ENCODE measurements at regions not wholly inside any gene's neighbourhood (a gene's known extent, or its start where the extent isn't known, plus 50 kb on each side); places are given as distances from the start of the nearest gene placed in this dataset.
"Not testable (repeated sequence)": the region's sequence is repeated elsewhere in the genome, so short reads cannot be mapped to it uniquely, and the experiment has no call there.

DNA sequence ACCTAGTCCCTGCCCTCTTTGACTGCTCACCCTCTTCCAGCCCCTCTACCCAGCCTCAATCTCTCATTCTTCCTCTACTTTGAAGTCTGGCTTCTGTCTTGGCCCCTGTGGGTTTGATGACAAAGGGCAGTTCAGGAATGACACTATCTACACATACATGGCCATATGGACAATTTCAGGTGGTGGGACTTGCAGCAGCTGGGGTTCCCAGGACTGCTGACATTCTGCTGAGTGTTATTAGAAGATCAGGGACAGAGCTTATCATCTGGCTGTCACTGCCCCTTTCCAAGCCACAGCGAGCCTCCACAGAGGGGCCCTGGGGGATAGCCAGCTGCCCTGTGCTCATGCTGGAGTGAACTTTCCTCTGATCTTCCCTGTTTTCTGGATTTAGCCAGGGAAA, 97.4 kb upstream of the IPO9 start:
- Mint-ChIP-seq H3K4me3 (ENCODE audit: unreplicated experiment) (peak overlapping the region; percentile 60), H3K9me3 (ENCODE audit: unreplicated experiment) (peaks cover 33% of the 10 kb centered on the region), H3K36me3 (ENCODE audit: unreplicated experiment) (peaks cover 13% of the 10 kb centered on the region), H3K27ac (ENCODE audit: unreplicated experiment) (peak overlapping the region; percentile 94), H3K27me3 (ENCODE audit: unreplicated experiment) (peaks cover 14% of the 10 kb centered on the region), H3K4me1 (ENCODE audit: low read depth, unreplicated experiment) (peaks cover 42% of the 10 kb centered on the region)
- TF ChIP-seq CTCF (IDR thresholded peaks at IDR 0.05; ENCODE audit: partially characterized antibody, unreplicated experiment), result no peak
- DNase-seq, result peak; percentile 65

- Mint-ChIP-seq H3K27me3 (ENCODE audit: unreplicated experiment) (peaks cover 19% of the 10 kb centered on the region), H3K9me3 (ENCODE audit: unreplicated experiment) (peaks cover 35% of the 10 kb centered on the region), H3K36me3 (ENCODE audit: unreplicated experiment) (peaks cover 12% of the 10 kb centered on the region), H3K27ac (ENCODE audit: unreplicated experiment) (no peak overlapping the region), H3K4me3 (ENCODE audit: unreplicated experiment) (no peak overlapping the region), H3K4me1 (ENCODE audit: low read depth, unreplicated experiment) (peaks cover 49% of the 10 kb centered on the region)
- no peak for DNase-seq
- TF ChIP-seq CTCF (IDR thresholded peaks at IDR 0.05; ENCODE audit: partially characterized antibody, unreplicated experiment), result no peak
These were observed 96.6 kb upstream of the IPO9 start for GRCh38 chr1:201732351-201732750.

DNA sequence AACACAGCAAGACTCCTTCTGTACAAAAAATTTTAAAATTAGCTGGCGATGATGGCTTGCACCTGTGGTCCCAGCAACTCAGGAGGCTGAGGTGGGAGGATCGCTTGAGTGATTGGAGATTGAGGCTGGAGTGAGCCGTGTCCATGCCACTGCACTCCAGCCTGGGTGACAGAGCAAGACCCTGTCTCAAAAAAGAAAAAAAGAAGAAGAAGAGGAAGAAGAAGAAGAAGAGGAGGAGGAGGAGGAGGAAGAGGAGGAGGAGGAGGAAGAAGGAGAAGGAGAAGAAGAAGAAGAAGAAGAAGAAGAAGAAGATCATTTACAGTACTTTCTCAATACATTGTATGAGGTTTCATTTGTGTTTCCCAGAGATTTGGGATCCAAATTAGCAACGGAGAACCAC, 94.7 kb upstream of the IPO9 start:
- Mint-ChIP-seq H3K4me1 (ENCODE audit: low read depth, unreplicated experiment) (peaks cover 63% of the 10 kb centered on the region), H3K27me3 (ENCODE audit: unreplicated experiment) (peaks cover 26% of the 10 kb centered on the region), H3K9me3 (ENCODE audit: unreplicated experiment) (peaks cover 37% of the 10 kb centered on the region)
- H3K4me3 Mint-ChIP-seq (ENCODE audit: unreplicated experiment); H3K27ac Mint-ChIP-seq (ENCODE audit: unreplicated experiment); DNase-seq; H3K36me3 Mint-ChIP-seq (ENCODE audit: unreplicated experiment): not testable (repeated sequence)

GRCh38 chr1:201734786-201735185, 94.2 kb upstream of the IPO9 start:
- Mint-ChIP-seq H3K36me3 (ENCODE audit: unreplicated experiment) (peaks cover 7% of the 10 kb centered on the region), H3K4me3 (ENCODE audit: unreplicated experiment) (no peak overlapping the region), H3K27ac (ENCODE audit: unreplicated experiment) (no peak overlapping the region), H3K4me1 (ENCODE audit: low read depth, unreplicated experiment) (peaks cover 65% of the 10 kb centered on the region), H3K27me3 (ENCODE audit: unreplicated experiment) (peaks cover 28% of the 10 kb centered on the region), H3K9me3 (ENCODE audit: unreplicated experiment) (peaks cover 37% of the 10 kb centered on the region)
- no peak for DNase-seq
- no peak for TF ChIP-seq CTCF (IDR thresholded peaks at IDR 0.05; ENCODE audit: partially characterized antibody, unreplicated experiment)

GRCh38 chr1:201736707-201737320, 92.1 kb upstream of the IPO9 start:
- Mint-ChIP-seq H3K27me3 (ENCODE audit: unreplicated experiment) (peaks cover 26% of the 10 kb centered on the region), H3K4me1 (ENCODE audit: low read depth, unreplicated experiment) (peaks cover 48% of the 10 kb centered on the region), H3K36me3 (ENCODE audit: unreplicated experiment) (peaks cover 7% of the 10 kb centered on the region), H3K4me3 (ENCODE audit: unreplicated experiment) (no peak overlapping the region), H3K27ac (ENCODE audit: unreplicated experiment) (no peak overlapping the region), H3K9me3 (ENCODE audit: unreplicated experiment) (peaks cover 30% of the 10 kb centered on the region)
- TF ChIP-seq CTCF (IDR thresholded peaks at IDR 0.05; ENCODE audit: partially characterized antibody, unreplicated experiment), result no peak
- no peak for DNase-seq
